Glutamatergic neuron (in vitro differentiated cells): ENCODE measurements at regions not wholly inside any gene's neighbourhood (a gene's known extent, or its start where the extent isn't known, plus 50 kb on each side); places are given as distances from the start of the nearest gene placed in this dataset.

Experiments used
- DNase-seq: peaks from one replicate; pipeline ENCODE4 v3.0.0; 2022
- H3K27ac Mint-ChIP-seq: one replicate; pipeline ENCODE4 v1.8.0; 2020; ENCODE audit warnings: mild to moderate bottlenecking, mixed read lengths, inconsistent platforms; ENCODE audit not compliant: unreplicated experiment
- H3K27me3 Mint-ChIP-seq: one replicate; pipeline ENCODE4 v1.8.0; 2020; ENCODE audit warnings: mild to moderate bottlenecking, moderate library complexity, mixed read lengths, inconsistent platforms; ENCODE audit not compliant: unreplicated experiment
- H3K36me3 Mint-ChIP-seq: one replicate; pipeline ENCODE4 v1.8.0; 2020; ENCODE audit warnings: mild to moderate bottlenecking, mixed read lengths, inconsistent platforms; ENCODE audit not compliant: unreplicated experiment
- H3K4me1 Mint-ChIP-seq: one replicate; pipeline ENCODE4 v1.8.0; 2020; ENCODE audit warnings: mild to moderate bottlenecking, low read depth, mixed read lengths, inconsistent platforms; ENCODE audit not compliant: unreplicated experiment
- H3K4me3 Mint-ChIP-seq: one replicate; pipeline ENCODE4 v1.8.0; 2020; ENCODE audit warnings: mild to moderate bottlenecking, mixed read lengths, inconsistent platforms; ENCODE audit not compliant: unreplicated experiment
- H3K9me3 Mint-ChIP-seq: one replicate; pipeline ENCODE4 v1.8.0; 2020; ENCODE audit warnings: mild to moderate bottlenecking, moderate library complexity, mixed read lengths, inconsistent platforms; ENCODE audit not compliant: unreplicated experiment
- CTCF ChIP-seq: fragments of 200-600 bp; sonication (generic); IDR thresholded peaks from one replicate; pipeline ENCODE4 v1.5.0; 2021; ENCODE audit not compliant: partially characterized antibody, unreplicated experiment

GRCh38 chrY:7768901-7769300 is 857.3 kb upstream of the AMELY start:
- Mint-ChIP-seq H3K9me3 (no peaks in the 10 kb centered on the region), H3K27ac (no peak overlapping the region)
- DNase-seq = no peak

GRCh38 chrY:7753711-7754110 is 842.2 kb upstream of the AMELY start:
- H3K4me3 Mint-ChIP-seq = no peak overlapping the region
- no peak overlapping the region for H3K27ac Mint-ChIP-seq
- no peak for DNase-seq
- H3K36me3 Mint-ChIP-seq = no peaks in the 10 kb centered on the region
- peaks cover 1% of the 10 kb centered on the region for H3K27me3 Mint-ChIP-seq
- no peaks in the 10 kb centered on the region for H3K4me1 Mint-ChIP-seq
- H3K9me3 Mint-ChIP-seq = no peaks in the 10 kb centered on the region
- TF ChIP-seq CTCF = no peak

More at GRCh38 chrY:7768901-7769300, 857.3 kb upstream of the AMELY start:
- Mint-ChIP-seq H3K4me1 (no peaks in the 10 kb centered on the region), H3K27me3 (no peaks in the 10 kb centered on the region), H3K4me3 (no peak overlapping the region), H3K36me3 (no peaks in the 10 kb centered on the region)
- TF ChIP-seq CTCF = no peak

GRCh38 chrY:7746781-7747180 is 835.2 kb upstream of the AMELY start:
- Mint-ChIP-seq H3K27ac (no peak overlapping the region), H3K4me1 (no peaks in the 10 kb centered on the region)

GRCh38 chrY:7745581-7745901 is 834.0 kb upstream of the AMELY start:
- peaks cover 4% of the 10 kb centered on the region for H3K27me3 Mint-ChIP-seq
- H3K9me3 Mint-ChIP-seq = no peaks in the 10 kb centered on the region
- H3K4me3 Mint-ChIP-seq = no peak overlapping the region
- no peaks in the 10 kb centered on the region for H3K4me1 Mint-ChIP-seq
- DNase-seq = no peak
- H3K27ac Mint-ChIP-seq = no peak overlapping the region
- no peak for TF ChIP-seq CTCF
- H3K36me3 Mint-ChIP-seq = no peaks in the 10 kb centered on the region

More at GRCh38 chrY:7746781-7747180, 835.2 kb upstream of the AMELY start:
- H3K4me3 Mint-ChIP-seq = no peak overlapping the region
- peaks cover 4% of the 10 kb centered on the region for H3K27me3 Mint-ChIP-seq
- no peaks in the 10 kb centered on the region for H3K9me3 Mint-ChIP-seq
- no peak for TF ChIP-seq CTCF
- no peak for DNase-seq
- H3K36me3 Mint-ChIP-seq = no peaks in the 10 kb centered on the region

- H3K27me3 Mint-ChIP-seq = peaks cover 3% of the 10 kb centered on the region
- no peaks in the 10 kb centered on the region for H3K4me1 Mint-ChIP-seq
- no peak for TF ChIP-seq CTCF
- H3K9me3 Mint-ChIP-seq = no peaks in the 10 kb centered on the region
- no peak overlapping the region for H3K27ac Mint-ChIP-seq
- H3K36me3 Mint-ChIP-seq = no peaks in the 10 kb centered on the region
- H3K4me3 Mint-ChIP-seq = no peak overlapping the region
- no peak for DNase-seq
Observed at GRCh38 chrY:7744691-7745580, 833.4 kb upstream of the AMELY start.
